ENCODE measurements at regions not wholly inside any gene's neighbourhood (a gene's known extent, or its start where the extent isn't known, plus 50 kb on each side); places are given as distances from the start of the nearest gene placed in this dataset.

- TF ChIP-seq, protein P1, sequence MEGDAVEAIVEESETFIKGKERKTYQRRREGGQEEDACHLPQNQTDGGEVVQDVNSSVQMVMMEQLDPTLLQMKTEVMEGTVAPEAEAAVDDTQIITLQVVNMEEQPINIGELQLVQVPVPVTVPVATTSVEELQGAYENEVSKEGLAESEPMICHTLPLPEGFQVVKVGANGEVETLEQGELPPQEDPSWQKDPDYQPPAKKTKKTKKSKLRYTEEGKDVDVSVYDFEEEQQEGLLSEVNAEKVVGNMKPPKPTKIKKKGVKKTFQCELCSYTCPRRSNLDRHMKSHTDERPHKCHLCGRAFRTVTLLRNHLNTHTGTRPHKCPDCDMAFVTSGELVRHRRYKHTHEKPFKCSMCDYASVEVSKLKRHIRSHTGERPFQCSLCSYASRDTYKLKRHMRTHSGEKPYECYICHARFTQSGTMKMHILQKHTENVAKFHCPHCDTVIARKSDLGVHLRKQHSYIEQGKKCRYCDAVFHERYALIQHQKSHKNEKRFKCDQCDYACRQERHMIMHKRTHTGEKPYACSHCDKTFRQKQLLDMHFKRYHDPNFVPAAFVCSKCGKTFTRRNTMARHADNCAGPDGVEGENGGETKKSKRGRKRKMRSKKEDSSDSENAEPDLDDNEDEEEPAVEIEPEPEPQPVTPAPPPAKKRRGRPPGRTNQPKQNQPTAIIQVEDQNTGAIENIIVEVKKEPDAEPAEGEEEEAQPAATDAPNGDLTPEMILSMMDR (IDR thresholded peaks at IDR 0.05) = no peak
- TF ChIP-seq EP300 (IDR thresholded peaks at IDR 0.05) (no peak), POLR2AphosphoS5 (IDR thresholded peaks at IDR 0.05) (no peak)
Observed at GRCh38 chr12:74401966-74402365, 135.7 kb upstream of the ATXN7L3B start.
